SK-N-SH (cell line): ENCODE measurements at regions not wholly inside any gene's neighbourhood (a gene's known extent, or its start where the extent isn't known, plus 50 kb on each side); places are given as distances from the start of the nearest gene placed in this dataset.
A peak's percentile ranks its signal among the peaks of the same experiment; 100 is the strongest.

Source experiments
- CTCF ChIA-PET: fragments of 300-600, 350-600 bp; formaldehyde crosslinking; extraction: SDS; loops from one replicate; lab custom pipeline; 2021; lab: Yijun Ruan, JAX
- POLR2A ChIA-PET: fragments of 350-600 bp; sonication (Branson Sonifier 250); formaldehyde crosslinking; extraction: SDS; loops from one replicate; lab custom pipeline; 2020; ENCODE audit warnings: antibody characterized with exemption, inconsistent platforms; lab: Yijun Ruan, JAX
- DNase-seq: peaks from one replicate; pipeline ENCODE4 v3.0.0; 2012
- H2AFZ ChIP-seq: fragments of 200-600 bp; sonication (generic); 2 replicates; pipeline ENCODE4 v1.8.1; 2016; ENCODE audit warnings: antibody characterized with exemption, mild to moderate bottlenecking, low read depth
- H3F3A ChIP-seq: fragments of 200-600 bp; sonication (generic); replicated peaks from 2 replicates; pipeline ENCODE3; 2016; ENCODE audit warnings: antibody characterized with exemption, mild to moderate bottlenecking; ENCODE audit not compliant: insufficient read depth
- H3K27ac ChIP-seq, 2 experiments: fragments of 200-500 bp in 1 of 2; fragments of 200-600 bp in 1 of 2; sonication (Bioruptor generic) in 1 of 2; sonication (generic), shearing (Covaris generic) in 1 of 2; 2 replicates each; pipeline versions ENCODE4 v1.5.1 to v1.6.1; 2014 to 2016; ENCODE audit warnings: low read depth in 2 of 2, inconsistent platforms in 1 of 2, low read length in 1 of 2, mild to moderate bottlenecking in 1 of 2, mixed read lengths in 1 of 2
- H3K27me3 ChIP-seq: fragments of 200-600 bp; sonication (generic), shearing (Covaris generic); 2 replicates; pipeline ENCODE4 v1.6.1; 2016; ENCODE audit warnings: mixed run types; ENCODE audit not compliant: insufficient read depth
- H3K36me3 ChIP-seq, 2 experiments: fragments of 200-500 bp in 1 of 2; fragments of 200-600 bp in 1 of 2; sonication (Bioruptor generic) in 1 of 2; sonication (generic) in 1 of 2; replicated peaks in 1 of 2; 2 replicates each; pipeline versions ENCODE3 to v1.5.1; 2014 to 2016; ENCODE audit warnings: low read length in 1 of 2, mild to moderate bottlenecking in 1 of 2; ENCODE audit not compliant: insufficient read depth in 2 of 2, control insufficient read depth in 1 of 2
- H3K4me1 ChIP-seq, 2 experiments: fragments of 200-500 bp in 1 of 2; fragments of 200-600 bp in 1 of 2; sonication (Bioruptor generic) in 1 of 2; sonication (generic), shearing (Covaris generic) in 1 of 2; 2 replicates each; pipeline versions ENCODE4 v1.5.1 to v1.6.1; 2014 to 2016; ENCODE audit warnings: low read depth in 1 of 2, low read length in 1 of 2, mixed run types in 1 of 2; ENCODE audit not compliant: insufficient read depth in 2 of 2, control insufficient read depth in 1 of 2
- H3K4me2 ChIP-seq: fragments of 200-600 bp; sonication (generic), shearing (Covaris generic); 2 replicates; pipeline ENCODE4 v1.6.1; 2017; ENCODE audit warnings: mixed run types
- H3K4me3 ChIP-seq, 2 experiments: fragments of 200-500 bp in 1 of 2; fragments of 200-600 bp in 1 of 2; sonication (Bioruptor generic) in 1 of 2; sonication (generic), shearing (Covaris generic) in 1 of 2; 2 replicates each; pipeline versions ENCODE4 v1.5.1 to v1.8.1; 2014 to 2016; ENCODE audit warnings: low read depth in 2 of 2, inconsistent platforms in 1 of 2, low read length in 1 of 2, mild to moderate bottlenecking in 1 of 2, mixed read lengths in 1 of 2, moderate library complexity in 1 of 2
- H3K79me2 ChIP-seq: fragments of 200-600 bp; sonication (generic); 2 replicates; pipeline ENCODE4 v1.8.1; 2017; ENCODE audit warnings: mild to moderate bottlenecking; ENCODE audit not compliant: insufficient read depth
- H3K9ac ChIP-seq: fragments of 200-600 bp; sonication (generic); 2 replicates; pipeline ENCODE4 v1.6.1; 2017; ENCODE audit warnings: mixed run types
- H3K9me2 ChIP-seq: fragments of 200-600 bp; sonication (generic); 2 replicates; pipeline ENCODE4 v1.6.1; 2017; ENCODE audit warnings: mixed run types
- H3K9me3 ChIP-seq: fragments of 200-600 bp; sonication (generic); 2 replicates; pipeline ENCODE4 v1.6.1; 2017; ENCODE audit warnings: mixed run types, mild to moderate bottlenecking, moderate library complexity
- H4K20me1 ChIP-seq: fragments of 200-600 bp; sonication (generic); 2 replicates; pipeline ENCODE4 v1.6.1; 2017; ENCODE audit warnings: mild to moderate bottlenecking, mixed run types; ENCODE audit not compliant: insufficient read depth
- CHD2 ChIP-seq: fragments of 150-350 bp; IDR thresholded peaks from 2 replicates; pipeline ENCODE4 v1.6.1; 2018; ENCODE audit warnings: low read length; ENCODE audit not compliant: partially characterized antibody
- CTCF ChIP-seq: fragments of 200-600 bp; sonication (generic); IDR thresholded peaks from 2 replicates; pipeline ENCODE4 v1.6.1; 2017; ENCODE audit warnings: antibody characterized with exemption, mild to moderate bottlenecking, moderate library complexity
- ELF1 ChIP-seq: IDR thresholded peaks from 2 replicates; pipeline ENCODE4 v1.4.0; 2012
- EZH2phosphoT487 ChIP-seq: fragments of 200-600 bp; sonication (generic); IDR thresholded peaks from 2 replicates; pipeline ENCODE4 v1.6.1; 2017; ENCODE audit warnings: low read depth, mixed run types, mild to moderate bottlenecking, antibody characterized with exemption, moderate library complexity, borderline replicate concordance
- FOSL2 ChIP-seq: IDR thresholded peaks from 2 replicates; pipeline ENCODE4 v1.4.0; 2012; ENCODE audit warnings: low read depth, mild to moderate bottlenecking, moderate library complexity, borderline replicate concordance
- FOXJ3 ChIP-seq: sonication (generic); formaldehyde crosslinking; IDR thresholded peaks from 2 replicates; pipeline ENCODE4 v1.5.1; 2020; ENCODE audit warnings: mild to moderate bottlenecking, missing genetic modification reagents
- FOXM1 ChIP-seq: IDR thresholded peaks from 2 replicates; pipeline ENCODE4 v1.4.0; 2012; ENCODE audit warnings: low read depth, mild to moderate bottlenecking
- GABPA ChIP-seq: IDR thresholded peaks from 2 replicates; pipeline ENCODE4 v1.4.0; 2012; ENCODE audit warnings: low read depth, mild to moderate bottlenecking
- GATA2 ChIP-seq: sonication (generic); formaldehyde crosslinking; IDR thresholded peaks from 2 replicates; pipeline ENCODE4 v1.5.0; 2020; ENCODE audit warnings: mild to moderate bottlenecking, missing genetic modification reagents
- JUND ChIP-seq: IDR thresholded peaks from 2 replicates; pipeline ENCODE4 v1.4.0; 2012
- MEF2A ChIP-seq: IDR thresholded peaks from 2 replicates; pipeline ENCODE4 v1.4.0; 2012; ENCODE audit warnings: low read depth, borderline replicate concordance
- MXI1 ChIP-seq: IDR thresholded peaks from 2 replicates; pipeline ENCODE4 v1.6.1; 2012; ENCODE audit warnings: mild to moderate bottlenecking, low read depth, low read length, improper control_type of control experiment
- NFIC ChIP-seq: IDR thresholded peaks from 2 replicates; pipeline ENCODE4 v1.4.0; 2012; ENCODE audit warnings: borderline replicate concordance
- NRF1 ChIP-seq: IDR thresholded peaks from 2 replicates; pipeline ENCODE4 v1.6.1; 2012; ENCODE audit warnings: low read depth, mild to moderate bottlenecking, low read length
- POLR2AphosphoS5 ChIP-seq: IDR thresholded peaks from 2 replicates; pipeline ENCODE4 v1.6.1; 2012; ENCODE audit warnings: low read depth, low read length
- RAD21 ChIP-seq: IDR thresholded peaks from 2 replicates; pipeline ENCODE4 v1.6.1; 2012; ENCODE audit warnings: mild to moderate bottlenecking, low read length
- REST ChIP-seq: IDR thresholded peaks from 2 replicates; pipeline ENCODE4 v1.6.1; 2012; ENCODE audit warnings: mild to moderate bottlenecking, low read depth, low read length, moderate library complexity
- RFX5 ChIP-seq: IDR thresholded peaks from 2 replicates; pipeline ENCODE4 v1.6.1; 2012; ENCODE audit warnings: mild to moderate bottlenecking, improper control_type of control experiment, low read length
- RXRA ChIP-seq: IDR thresholded peaks from 2 replicates; pipeline ENCODE4 v1.4.0; 2012; ENCODE audit warnings: low read depth, mild to moderate bottlenecking, borderline replicate concordance
- SIN3A ChIP-seq: IDR thresholded peaks from 2 replicates; pipeline ENCODE4 v1.6.1; 2012; ENCODE audit warnings: low read depth, mild to moderate bottlenecking, low read length, moderate library complexity, borderline replicate concordance
- SMC3 ChIP-seq: IDR thresholded peaks from 2 replicates; pipeline ENCODE4 v1.6.1; 2012; ENCODE audit warnings: low read depth, low read length, improper control_type of control experiment
- TAF1 ChIP-seq: IDR thresholded peaks from 2 replicates; pipeline ENCODE4 v1.6.1; 2012; ENCODE audit warnings: low read depth, mild to moderate bottlenecking, low read length, moderate library complexity, borderline replicate concordance
- TEAD4 ChIP-seq: IDR thresholded peaks from 2 replicates; pipeline ENCODE4 v1.4.0; 2012; ENCODE audit warnings: mild to moderate bottlenecking, borderline replicate concordance; ENCODE audit not compliant: insufficient read depth
- USF1 ChIP-seq: IDR thresholded peaks from 2 replicates; pipeline ENCODE4 v1.4.0; 2012; ENCODE audit warnings: low read depth, borderline replicate concordance
- USF2 ChIP-seq: fragments of 150-350 bp; IDR thresholded peaks from 2 replicates; pipeline ENCODE4 v1.6.1; 2017; ENCODE audit warnings: antibody characterized with exemption, low read length, low read depth, borderline replicate concordance
- YY1 ChIP-seq: IDR thresholded peaks from 2 replicates; pipeline ENCODE4 v1.4.0; 2012; ENCODE audit warnings: low read depth, mild to moderate bottlenecking
- WGBS: methylation state at CpG from one replicate; pipeline ENCODE4 v1.1.6; 2017; ENCODE audit warnings: low lambda C conversion rate; 5-methylcytosine and 5-hydroxymethylcytosine counted together
- TF ChIP-seq, protein P1 (sequence below): IDR thresholded peaks from 2 replicates; pipeline ENCODE4 v1.4.0; 2012; ENCODE audit warnings: low read depth

- Histone ChIP-seq H3K27me3 (no peaks in the 10 kb centered on the region), H3K4me1 (peaks cover 17 to 32% of the 10 kb centered on the region in 2 experiments), H3K27ac (peak overlapping the region; percentile 82 to 99), H2AFZ (peak overlapping the region; percentile 67; the same call in 1 of the 2 replicates), H3K4me3 (0 out of 4 replicates have a peak overlapping the region, but pooled peaks of 1 of the 2 experiments have one; percentile 11), H3K36me3 (no peaks in the 10 kb centered on the region), H3K9ac (peak overlapping the region; percentile 79), H3K4me2 (peak overlapping the region; percentile 69), H3K79me2 (no peaks in the 10 kb centered on the region), H3F3A (peaks cover 35% of the 10 kb centered on the region), H3K9me3 (no peaks in the 10 kb centered on the region), H4K20me1 (no peaks in the 10 kb centered on the region), H3K9me2 (no peaks in the 10 kb centered on the region)
- no peak for DNase-seq
- POLR2A ChIA-PET, result no interaction called here
- WGBS, result 34% methylated on average over 8 of the region's 8 CpGs
- CTCF ChIA-PET, result no interaction called here
- TF ChIP-seq REST (peak; percentile 56; the same call in 1 of the 2 replicates), JUND (peak; percentile 100), YY1 (peak; percentile 80), NRF1 (no peak), MEF2A (peak; percentile 91), MXI1 (no peak), RFX5 (no peak), USF2 (no peak), CHD2 (no peak), USF1 (no peak), SMC3 (no peak), SIN3A (no peak), RAD21 (no peak), FOXM1 (0 out of 2 replicates have a peak, but pooled peaks have one; percentile 59), GABPA (no peak), CTCF (no peak), POLR2AphosphoS5 (peak; percentile 82), TEAD4 (peak; percentile 89; the same call in 1 of the 2 replicates), FOXJ3 (CRISPR knock-in tag) (no peak), NFIC (peak; percentile 79), FOSL2 (peak; percentile 99), GATA2 (no peak), ELF1 (no peak), TAF1 (peak; percentile 28), RXRA (peak; percentile 66; the same call in 1 of the 2 replicates), EZH2phosphoT487 (no peak)
- TF ChIP-seq, protein P1, sequence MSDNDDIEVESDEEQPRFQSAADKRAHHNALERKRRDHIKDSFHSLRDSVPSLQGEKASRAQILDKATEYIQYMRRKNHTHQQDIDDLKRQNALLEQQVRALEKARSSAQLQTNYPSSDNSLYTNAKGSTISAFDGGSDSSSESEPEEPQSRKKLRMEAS, result peak; percentile 61; the same call in 1 of the 2 replicates
Observed at GRCh38 chr18:54776282-54776977, 51.8 kb upstream of the RAB27B start.
